Hippocampal formation (tissue), 2 donors: ENCODE measurements at regions not wholly inside any gene's neighbourhood (a gene's known extent, or its start where the extent isn't known, plus 50 kb on each side); places are given as distances from the start of the nearest gene placed in this dataset.
"Not testable (repeated sequence)": the region's sequence is repeated elsewhere in the genome, so short reads cannot be mapped to it uniquely, and the experiment has no call there.

Experiments
- DNase-seq, 2 donors: peaks; one replicate each; lab custom pipeline; 2025; lab: John Stamatoyannopoulos, UW

DNA sequence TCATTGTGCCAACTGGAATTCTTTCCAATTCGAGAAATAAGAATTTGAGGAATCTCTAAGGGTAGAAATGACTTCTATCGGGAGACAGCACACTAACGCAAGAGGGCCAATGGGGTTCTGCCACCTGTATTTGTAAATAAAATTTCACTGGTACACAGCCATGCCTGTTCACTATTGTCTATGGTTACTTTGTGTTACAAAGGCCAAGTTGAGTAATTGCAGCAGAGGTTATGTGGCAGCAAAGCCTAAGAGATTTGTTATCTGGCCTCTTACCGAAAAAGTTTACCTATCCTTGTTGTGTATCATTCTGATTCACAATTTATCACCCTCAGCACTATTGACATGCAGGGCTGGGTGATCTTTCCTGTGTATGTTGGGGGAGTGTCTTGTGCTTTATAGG, 278.0 kb downstream of the KLF5 start:
- DNase-seq: no peak

DNA sequence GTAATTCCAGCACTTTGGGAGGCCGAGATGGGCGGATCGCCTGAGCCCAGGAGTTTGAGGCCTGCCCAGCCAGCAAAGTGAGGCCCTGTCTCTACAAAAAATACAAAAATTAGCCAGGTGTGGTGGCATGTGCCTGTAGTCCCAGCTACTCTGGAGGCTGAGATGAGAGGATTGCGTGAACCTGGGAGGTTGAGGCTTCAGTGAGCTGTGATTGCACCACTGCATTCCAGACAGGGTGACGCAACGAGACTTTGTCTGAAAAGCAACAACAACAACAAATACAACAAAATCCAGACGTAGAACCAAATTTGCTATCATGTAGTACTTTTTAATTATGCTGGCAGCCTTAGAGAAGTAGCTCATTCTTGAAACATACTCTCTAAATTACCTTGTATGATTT, 277.1 kb downstream of the KLF5 start:
- DNase-seq: no peak

DNA sequence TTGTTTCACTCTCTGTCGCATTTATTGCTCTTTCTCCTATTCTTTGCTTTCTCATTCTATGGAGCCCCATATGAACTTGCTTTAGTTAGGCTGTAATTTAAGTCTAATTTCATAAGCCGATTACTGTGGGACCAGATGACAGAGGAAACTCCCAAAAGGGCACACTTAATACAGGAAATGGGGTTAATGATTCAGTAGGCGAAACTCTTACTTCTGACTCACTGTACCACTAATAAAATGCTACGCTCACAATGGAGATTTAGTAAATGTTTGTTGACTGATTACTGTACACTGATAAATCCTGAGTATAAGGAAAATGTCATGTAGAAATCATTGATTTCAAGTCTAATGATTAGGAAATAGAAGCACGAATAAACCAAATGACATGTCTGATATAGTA, 276.4 kb downstream of the KLF5 start:
- no peak for DNase-seq

DNA sequence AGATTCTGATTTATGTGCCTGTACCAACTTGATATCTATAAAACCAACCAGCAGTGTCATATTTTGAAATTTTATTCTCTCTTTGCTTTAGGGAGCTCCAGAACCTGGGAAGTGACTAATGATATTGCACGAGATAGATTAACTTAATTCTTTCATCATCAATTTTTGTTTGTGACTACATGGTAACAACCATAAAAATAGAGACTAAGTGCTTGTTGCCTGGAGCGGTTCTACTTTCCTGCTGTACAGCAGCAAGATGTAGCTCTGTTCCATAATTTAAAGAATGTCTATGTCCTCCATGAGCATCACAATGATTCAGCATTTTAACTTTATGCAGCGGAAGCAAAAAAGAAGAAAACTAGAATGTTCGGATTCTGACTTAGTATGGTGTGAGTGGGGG, 275.6 kb downstream of the KLF5 start:
- no peak for DNase-seq

DNA sequence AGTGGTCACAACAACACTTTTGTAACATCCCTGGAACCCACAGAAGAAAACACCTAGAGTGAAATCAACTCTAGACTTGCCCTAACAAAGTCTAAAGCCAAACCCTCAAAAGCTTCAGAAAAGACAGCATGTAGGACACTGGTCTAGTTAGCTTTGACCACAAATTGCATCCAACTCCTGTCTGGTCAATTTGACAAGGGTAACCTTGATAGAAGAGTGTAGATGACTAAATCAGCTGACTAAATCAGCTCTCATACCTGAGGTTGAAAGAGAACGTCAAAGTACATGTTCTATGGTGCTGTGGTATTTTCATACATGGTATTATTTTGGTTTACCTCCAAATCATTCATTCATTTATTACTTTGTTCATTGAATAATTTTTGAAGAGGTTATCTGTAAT, 272.8 kb downstream of the KLF5 start:
- DNase-seq: no peak

DNA sequence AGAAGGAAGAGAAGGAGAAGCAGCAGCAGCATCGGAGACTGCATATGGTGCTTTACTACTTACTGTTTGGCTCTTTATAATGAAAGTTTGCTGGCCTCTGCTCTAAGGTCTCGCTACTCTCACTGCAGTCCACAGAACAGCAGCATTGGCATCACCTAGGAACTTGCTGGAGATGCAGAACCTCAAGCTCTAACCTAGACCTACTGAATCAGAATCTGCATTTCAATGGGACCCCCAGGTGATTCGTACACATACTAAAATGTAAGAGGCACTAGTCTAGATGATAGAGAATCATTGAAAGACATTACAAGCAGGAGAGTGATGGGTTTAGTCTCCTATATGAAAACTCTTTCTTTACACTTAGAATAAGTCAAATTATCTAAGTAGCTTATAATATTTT, 270.6 kb downstream of the KLF5 start:
- no peak for DNase-seq

DNA sequence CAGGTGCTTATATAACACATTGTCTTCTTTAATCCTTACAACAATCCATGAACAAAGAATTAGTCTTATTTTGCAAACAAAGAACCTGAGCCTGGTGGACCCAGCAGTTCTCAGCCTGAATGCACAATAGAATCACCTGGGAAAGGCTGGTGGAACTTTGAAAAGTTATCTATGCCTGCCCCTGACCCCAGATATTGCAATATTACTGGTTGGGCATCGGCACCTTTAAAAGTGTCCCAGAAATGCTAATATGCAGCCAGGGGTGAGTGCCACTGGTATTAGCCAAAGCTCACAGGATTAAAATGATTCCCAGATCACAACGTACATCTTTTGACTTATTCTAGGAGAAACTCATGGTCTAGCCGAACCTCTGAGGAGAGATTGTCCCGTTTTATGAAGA, 268.8 kb downstream of the KLF5 start:
- DNase-seq: no peak

DNA sequence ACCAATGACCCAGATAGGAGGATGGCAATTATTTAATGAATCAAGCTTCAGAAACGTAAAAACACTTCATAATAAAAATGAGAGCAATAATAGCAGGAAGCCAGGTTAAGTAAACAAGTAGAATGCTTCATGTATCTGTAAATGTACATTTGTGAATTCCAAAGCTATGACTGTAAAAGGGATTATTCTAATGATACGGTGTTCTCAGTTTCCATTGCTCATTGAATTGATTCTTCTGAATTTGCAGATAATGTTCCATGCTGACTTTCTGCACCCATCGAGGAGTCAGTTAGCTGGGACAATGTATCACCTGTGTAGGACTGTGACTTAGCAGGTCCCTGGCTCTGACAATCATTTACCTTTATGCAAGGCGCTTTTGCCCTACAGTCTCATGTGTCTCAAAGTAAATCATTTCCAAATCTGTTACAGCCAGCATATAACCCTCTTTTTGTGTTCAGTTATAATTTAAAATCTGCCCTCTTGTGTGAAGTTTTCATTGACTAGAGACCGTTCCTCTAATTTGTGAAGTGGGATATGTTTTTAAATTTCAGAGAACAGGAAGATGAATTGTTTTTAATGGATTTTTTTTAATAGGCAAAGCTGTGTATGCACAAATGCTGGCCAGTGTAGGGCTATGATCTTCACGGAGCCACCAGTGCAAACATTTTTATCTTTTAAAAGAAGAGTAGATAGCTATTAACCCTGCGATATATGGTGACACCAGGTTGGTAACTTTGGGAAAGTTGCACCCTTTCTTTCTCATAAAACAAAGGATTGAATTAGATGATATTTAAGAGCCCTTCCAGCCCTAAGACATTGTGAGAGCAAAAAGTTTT, 267.1 kb downstream of the KLF5 start:
- no peak for DNase-seq

DNA sequence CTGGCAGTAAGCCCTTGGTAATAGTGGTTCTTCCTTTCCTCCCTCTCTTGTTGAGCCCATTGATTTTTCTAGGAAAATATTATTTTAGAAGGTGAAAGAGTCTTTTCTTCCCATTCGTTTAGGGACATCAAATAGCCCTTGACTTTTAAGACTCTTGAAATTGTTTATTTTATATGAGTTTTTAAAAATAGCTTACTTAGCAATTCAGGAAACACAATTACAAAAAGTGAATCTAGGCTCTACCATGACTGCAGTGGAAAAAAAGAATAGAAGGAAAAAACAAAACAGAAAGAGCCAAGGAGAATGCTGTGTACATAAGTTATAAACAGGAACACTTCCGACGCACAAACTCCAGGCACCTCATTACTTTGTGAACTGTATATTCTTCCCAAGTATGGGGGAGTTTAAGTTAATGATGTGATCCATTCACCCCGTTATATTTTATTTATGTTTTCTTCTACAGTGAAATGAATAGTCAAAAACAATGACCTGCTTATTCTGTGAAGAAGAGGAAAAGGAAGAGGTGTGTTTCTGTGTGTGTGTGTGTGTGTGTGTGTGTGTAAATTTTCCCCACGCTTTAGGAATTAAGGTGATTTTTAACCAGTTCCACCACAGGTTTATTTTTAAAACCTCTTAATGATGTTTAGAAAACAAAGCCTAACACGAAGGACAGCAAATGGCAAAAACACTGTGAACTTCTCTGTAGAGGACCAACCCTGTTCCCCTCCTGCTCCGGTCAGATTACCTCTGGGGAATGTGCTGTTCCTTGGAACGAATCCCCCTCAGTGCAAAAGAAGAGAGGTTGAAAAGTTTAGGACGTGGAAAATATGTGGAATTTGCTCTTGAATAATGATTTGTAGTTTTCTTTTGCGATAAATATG, 266.3 kb downstream of the KLF5 start:
- DNase-seq: no peak

DNA sequence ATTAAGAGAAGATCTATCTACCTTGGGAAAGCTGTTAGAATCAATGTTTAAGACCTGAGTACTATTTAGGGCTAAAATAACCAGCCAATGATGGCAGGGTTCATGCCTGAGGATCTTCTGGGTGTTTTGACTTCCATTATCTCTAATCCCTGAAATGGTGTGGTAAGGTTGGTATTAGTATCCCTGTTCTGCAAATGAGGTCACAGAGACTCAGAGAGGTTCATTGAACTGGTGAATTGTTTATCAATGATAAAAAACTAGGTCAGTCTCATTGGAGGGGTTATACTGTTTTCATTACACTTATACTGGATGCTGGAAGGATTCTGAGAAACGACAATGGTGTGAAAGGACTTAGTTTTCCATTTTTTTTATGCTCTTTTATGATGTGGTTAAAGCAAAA, 264.8 kb downstream of the KLF5 start:
- no peak for DNase-seq

DNA sequence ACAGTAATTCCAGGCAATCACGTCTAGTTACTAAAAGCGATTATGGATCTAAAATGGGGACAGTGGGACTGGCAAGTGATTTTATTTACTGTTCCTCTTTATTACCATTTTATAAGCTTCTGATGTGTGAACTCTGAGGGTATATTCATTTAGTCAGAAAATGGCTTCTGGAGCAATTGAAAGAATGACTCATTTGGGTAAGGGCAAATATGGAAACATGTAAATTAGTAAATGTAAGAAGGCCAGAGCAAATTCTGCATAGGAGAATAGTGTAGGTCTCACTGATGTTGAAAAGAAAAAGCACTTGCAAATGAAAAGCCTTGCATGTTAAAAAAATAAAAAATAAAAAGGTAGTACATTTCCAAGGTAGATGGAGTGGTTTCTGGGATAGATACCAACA, 262.2 kb downstream of the KLF5 start:
- no peak for DNase-seq

DNA sequence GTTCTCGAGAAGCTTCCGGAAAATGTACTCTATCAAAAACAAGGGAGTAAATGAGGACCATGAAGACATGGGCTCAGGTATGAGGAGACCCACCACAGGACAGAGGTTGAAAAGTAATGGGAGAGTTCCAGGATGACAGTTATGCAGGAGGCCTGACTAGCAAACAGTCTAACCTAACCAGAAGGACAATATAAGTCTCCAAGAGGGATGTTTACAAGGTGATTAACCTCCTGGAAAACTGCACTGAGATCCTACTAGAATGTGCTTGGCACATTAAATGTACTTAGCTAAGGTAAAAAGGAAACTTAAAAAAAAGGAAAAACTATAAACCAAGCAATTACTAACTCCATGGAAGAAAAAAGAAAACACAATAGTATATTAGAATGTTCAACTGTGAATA, 258.3 kb downstream of the KLF5 start:
- DNase-seq: no peak

DNA sequence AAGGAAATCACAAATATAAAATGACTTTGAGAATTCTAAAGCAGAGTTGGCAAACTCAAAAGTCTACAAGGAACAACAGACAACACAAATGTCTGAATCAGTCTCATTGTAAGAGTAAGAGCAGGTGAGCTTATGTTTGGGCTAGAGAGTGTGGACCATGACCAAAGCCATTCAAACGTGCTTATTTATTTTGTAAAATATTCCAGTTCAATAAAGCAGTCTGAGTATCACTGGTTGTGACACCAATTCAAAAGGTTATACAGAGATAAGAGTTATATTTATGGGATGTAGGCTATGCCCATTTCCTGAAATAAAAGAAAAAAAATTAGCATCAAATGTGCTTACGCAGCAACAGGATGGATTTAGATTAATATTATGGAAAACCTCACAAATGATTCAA, 251.6 kb downstream of the KLF5 start:
- no peak for DNase-seq

DNA sequence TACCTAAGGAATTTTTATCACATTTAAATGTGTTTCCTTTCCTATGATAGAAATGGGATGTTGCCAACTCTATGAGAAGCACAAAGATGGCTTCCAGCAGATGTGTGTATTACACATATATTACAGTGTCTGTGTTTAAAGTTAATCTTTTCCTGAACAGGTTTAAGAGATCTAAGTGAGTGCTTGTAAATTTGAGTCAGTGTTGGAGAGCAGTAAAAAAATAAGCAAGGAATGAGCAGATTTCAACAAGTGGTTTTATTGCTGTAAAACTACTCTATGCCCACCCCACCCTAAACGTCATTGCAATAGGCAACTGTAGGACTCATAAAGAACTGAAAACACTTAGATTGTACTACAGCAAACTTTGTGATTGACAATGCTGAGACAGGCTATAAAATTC, 248.7 kb downstream of the KLF5 start:
- no peak for DNase-seq

DNA sequence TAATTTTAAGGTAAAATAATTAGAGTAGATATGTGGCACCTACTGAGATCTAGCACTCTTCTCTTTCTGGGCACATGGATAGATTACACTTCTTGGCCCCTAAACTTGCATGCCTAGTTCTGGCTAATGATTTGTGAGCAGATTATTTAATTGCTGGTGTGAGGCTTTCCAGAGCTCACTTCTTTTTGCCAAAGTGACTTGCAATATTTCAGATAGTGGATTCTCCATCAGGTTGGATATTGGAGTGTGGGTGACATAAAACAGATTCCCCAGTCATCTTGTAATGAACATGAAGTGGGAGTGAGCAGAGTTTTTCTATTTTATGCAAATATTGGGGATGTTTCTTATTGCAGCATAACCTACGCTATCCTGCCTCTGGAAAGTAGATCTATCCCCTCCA, 247.9 kb downstream of the KLF5 start:
- DNase-seq: no peak

DNA sequence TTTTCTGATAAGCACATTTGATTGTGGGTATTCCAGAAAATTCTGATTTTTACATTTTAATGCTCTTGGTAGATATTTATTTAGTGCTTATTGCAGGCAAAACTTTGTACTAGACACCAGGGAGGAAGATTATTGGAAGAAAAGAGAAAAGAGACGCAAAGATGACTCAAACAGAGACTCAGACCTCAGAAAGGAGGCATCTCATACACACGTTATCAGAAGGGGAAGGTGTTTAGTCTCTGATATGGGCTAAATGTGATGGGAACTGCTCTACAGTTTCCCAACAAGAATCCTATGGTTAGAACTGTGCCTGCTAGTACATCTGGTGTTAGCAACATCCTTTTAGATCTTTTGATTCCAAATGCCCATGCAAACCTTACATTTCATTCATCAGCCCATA, 245.6 kb downstream of the KLF5 start:
- no peak for DNase-seq

DNA sequence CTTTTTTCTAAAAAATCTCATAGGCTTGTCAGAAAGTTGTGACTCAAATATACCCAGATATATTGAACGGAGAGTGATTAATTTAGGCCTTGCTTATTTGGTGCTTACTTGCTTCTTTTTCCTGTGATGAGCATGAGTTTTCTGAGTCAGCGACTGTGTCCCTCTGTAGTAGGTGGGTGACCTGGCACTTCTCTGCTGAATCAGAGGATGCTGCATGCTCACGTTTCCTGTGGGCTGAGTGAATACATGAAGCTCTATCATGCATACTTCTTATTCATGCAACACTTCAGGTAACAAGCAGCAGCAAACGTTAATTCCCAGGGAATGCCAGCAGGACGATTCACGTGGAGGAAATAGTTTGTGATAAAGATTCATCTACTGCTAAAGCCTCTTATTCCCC, 245.0 kb downstream of the KLF5 start:
- DNase-seq: no peak

DNA sequence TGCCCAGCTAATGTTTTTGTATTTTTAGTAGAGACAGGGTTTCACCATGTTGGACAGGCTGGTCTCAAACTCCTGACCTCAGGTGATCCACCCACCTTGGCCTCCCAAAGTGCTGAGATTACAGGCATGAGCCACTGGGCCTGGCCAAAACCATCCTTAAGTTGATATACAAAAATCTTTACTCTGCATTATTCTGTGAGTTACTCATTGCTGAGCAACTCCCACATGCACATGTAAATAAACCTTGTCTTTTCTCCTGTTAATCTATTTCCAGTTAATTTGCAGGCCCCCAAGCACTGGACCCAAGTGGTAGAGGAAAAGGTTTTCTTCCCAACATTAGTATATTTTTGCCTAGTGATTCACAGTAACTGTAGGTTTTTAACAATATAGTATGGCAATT, 242.8 kb downstream of the KLF5 start:
- not testable (repeated sequence) for DNase-seq

DNA sequence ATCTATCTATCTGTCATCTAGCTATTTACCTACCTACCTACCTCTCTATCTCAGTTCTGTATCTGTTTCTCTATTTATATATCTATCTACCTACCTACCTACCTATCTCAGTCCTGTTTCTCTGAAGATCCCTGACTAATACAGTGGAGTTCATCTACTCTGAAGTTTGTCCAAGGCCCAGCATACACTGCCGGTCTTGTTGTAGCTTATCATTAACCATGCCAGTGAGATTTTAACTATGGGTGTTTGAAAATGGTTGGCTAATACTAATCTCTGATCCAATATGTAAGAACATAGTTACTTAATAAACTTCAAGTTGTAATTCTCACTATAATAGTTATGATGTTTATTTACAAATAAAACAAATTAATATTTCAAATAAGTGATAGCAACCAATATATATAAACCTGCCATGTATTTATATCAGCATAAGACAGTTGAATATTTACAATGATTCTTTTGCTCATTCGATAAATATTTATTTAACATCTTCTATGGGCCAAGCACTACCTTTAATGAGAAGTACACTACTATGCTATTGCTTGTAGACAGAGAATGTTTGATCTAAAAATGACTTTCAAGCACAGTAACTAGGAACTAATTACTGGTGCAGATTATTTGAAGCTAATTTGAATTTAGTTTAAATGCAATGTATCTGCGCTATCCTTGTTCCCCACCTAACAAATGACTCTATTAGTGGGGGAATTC, 242.1 kb downstream of the KLF5 start:
- no peak for DNase-seq

DNA sequence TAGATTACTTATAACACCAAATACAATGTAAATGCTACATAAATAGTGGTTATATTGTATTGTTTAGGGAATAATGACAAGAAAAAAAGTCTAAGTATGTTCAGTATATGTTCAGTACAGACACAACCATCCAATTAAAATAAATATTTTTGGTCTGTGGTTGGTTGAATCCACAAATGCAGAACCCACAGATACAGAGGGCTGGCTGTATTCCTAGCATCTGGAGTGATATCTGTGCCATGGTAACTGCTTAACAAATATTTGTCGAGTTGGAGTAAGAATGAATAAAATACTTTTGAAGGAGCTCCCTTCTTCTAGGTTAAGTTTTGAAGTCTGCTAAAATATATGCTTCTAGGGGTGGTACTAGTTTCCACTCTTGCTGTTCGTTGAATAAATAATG, 241.0 kb downstream of the KLF5 start:
- DNase-seq: no peak

DNA sequence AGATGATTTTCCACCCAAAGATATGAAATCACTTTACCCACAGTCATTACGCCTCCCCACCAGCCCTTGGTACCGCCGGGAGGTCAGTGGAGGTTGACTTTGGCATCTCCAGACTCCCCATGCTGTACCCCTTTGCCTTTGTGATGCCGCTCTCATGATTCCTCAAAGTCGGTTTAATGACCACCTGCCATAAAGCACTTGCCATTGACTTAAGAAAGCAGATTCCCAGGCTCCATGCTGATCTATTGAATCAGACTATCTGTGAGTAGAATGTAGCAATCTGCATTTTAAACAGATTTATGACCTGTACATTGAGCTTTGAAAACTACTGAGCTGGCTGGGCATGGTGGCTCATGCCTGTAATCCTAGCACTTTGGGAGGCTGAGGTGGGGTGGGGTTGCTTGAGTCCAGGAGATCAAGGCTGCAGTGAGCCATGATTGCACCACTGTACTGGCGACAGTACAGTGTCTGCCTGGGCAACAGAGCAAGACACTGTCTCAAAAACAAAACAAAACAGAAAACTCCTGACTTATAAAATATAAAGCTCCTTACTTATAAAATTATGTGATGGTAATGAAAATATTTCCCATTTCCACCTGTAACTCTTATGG, 235.2 kb downstream of the KLF5 start:
- DNase-seq: no peak

DNA sequence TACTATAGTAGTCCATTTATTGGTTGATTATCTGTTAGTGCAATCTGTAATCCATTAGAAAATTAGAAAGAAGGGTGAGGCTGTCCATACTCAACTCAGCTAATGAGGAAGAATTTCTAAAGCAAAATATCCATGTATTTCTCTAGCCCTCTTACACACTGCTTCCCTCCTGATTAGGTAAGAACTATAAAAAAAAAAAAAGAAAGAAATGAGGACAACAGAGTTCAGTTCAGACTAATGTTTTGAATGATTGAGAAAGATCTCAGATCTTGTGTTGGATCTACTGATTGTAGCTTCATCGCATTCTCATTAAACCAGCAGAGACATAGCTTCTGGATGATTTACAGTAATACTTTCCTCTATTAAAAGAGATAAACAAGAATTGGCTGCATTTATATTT, 233.3 kb downstream of the KLF5 start:
- no peak for DNase-seq
